Tibial nerve (tissue), 4 donors: ENCODE measurements at regions not wholly inside any gene's neighbourhood (a gene's known extent, or its start where the extent isn't known, plus 50 kb on each side); places are given as distances from the start of the nearest gene placed in this dataset.

Experiments
- DNase-seq, 2 donors: peaks; one replicate each; pipeline ENCODE4 v3.0.0-alpha.2; 2019; ENCODE audit warnings: low spot score in 2 of 2
- H3K27ac ChIP-seq, 4 donors: fragments of 200-600 bp; sonication (generic) in 3 of 4; one replicate each; pipeline ENCODE4 v1.5.1; 2017 to 2019; ENCODE audit warnings: mild to moderate bottlenecking in 1 of 4
- H3K27me3 ChIP-seq, 2 donors: fragments of 200-600 bp; sonication (generic) in 1 of 2; one replicate each; pipeline versions ENCODE4 v1.5.1 to v1.6.0; 2017 to 2019
- H3K36me3 ChIP-seq, 3 donors: fragments of 200-600 bp; sonication (generic); one replicate each; pipeline ENCODE4 v1.5.1; 2018 to 2019
- H3K4me1 ChIP-seq, 4 donors: fragments of 200-600 bp; sonication (generic) in 3 of 4; one replicate each; pipeline ENCODE4 v1.5.1; 2017 to 2019
- H3K4me3 ChIP-seq, 4 donors: fragments of 200-600 bp; sonication (generic) in 3 of 4; one replicate each; pipeline ENCODE4 v1.5.1; 2017 to 2019; ENCODE audit warnings: mild to moderate bottlenecking in 1 of 4, moderate library complexity in 1 of 4
- H3K9me3 ChIP-seq, 4 donors: fragments of 200-600 bp; sonication (generic) in 3 of 4; one replicate each; pipeline ENCODE4 v1.5.1; 2017 to 2019
- EP300 ChIP-seq, 2 donors: sonication (generic); formaldehyde crosslinking; IDR thresholded peaks; one replicate each; pipeline ENCODE4 v1.6.1; 2017; ENCODE audit warnings: antibody characterized with exemption in 2 of 2, mild to moderate bottlenecking in 1 of 2
- POLR2A ChIP-seq, 2 donors: fragments of 450-650 bp; IDR thresholded peaks; one replicate each; pipeline ENCODE4 v1.6.1; 2017; ENCODE audit warnings: antibody characterized with exemption in 2 of 2, mild to moderate bottlenecking in 2 of 2, moderate library complexity in 2 of 2
- WGBS, 2 donors: methylation state at CpG; one replicate each; pipeline ENCODE4 v1.1.5; 2018; 5-methylcytosine and 5-hydroxymethylcytosine counted together
- TF ChIP-seq, protein P1 (sequence below), 5 experiments: fragments of 200-600 bp in 3 of 5; fragments of 450-650 bp in 2 of 5; sonication (generic) in 3 of 5; IDR thresholded peaks; one replicate each; pipeline ENCODE4 v1.5.1; 2016 to 2019; ENCODE audit warnings: antibody characterized with exemption in 5 of 5, mild to moderate bottlenecking in 3 of 5, moderate library complexity in 2 of 5

- Histone ChIP-seq H3K9me3 (peaks cover 0 to 8% (median 0%) of the 10 kb centered on the region in 4 donors), H3K27ac (no peak overlapping the region), H3K36me3 (no peaks in the 10 kb centered on the region), H3K4me3 (no peak overlapping the region), H3K27me3 (no peaks in the 10 kb centered on the region), H3K4me1 (no peaks in the 10 kb centered on the region)
- DNase-seq, result no peak
- TF ChIP-seq EP300 (IDR thresholded peaks at IDR 0.05) (no peak), POLR2A (IDR thresholded peaks at IDR 0.05) (no peak)
- TF ChIP-seq, protein P1, sequence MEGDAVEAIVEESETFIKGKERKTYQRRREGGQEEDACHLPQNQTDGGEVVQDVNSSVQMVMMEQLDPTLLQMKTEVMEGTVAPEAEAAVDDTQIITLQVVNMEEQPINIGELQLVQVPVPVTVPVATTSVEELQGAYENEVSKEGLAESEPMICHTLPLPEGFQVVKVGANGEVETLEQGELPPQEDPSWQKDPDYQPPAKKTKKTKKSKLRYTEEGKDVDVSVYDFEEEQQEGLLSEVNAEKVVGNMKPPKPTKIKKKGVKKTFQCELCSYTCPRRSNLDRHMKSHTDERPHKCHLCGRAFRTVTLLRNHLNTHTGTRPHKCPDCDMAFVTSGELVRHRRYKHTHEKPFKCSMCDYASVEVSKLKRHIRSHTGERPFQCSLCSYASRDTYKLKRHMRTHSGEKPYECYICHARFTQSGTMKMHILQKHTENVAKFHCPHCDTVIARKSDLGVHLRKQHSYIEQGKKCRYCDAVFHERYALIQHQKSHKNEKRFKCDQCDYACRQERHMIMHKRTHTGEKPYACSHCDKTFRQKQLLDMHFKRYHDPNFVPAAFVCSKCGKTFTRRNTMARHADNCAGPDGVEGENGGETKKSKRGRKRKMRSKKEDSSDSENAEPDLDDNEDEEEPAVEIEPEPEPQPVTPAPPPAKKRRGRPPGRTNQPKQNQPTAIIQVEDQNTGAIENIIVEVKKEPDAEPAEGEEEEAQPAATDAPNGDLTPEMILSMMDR (IDR thresholded peaks at IDR 0.05), result no peak
- WGBS, 2 donors, result 70 to 94% methylated on average over 3 of the region's 3 CpGs
Observed at GRCh38 chr20:11362450-11362849, 555.2 kb upstream of the BTBD3 start.

DNA sequence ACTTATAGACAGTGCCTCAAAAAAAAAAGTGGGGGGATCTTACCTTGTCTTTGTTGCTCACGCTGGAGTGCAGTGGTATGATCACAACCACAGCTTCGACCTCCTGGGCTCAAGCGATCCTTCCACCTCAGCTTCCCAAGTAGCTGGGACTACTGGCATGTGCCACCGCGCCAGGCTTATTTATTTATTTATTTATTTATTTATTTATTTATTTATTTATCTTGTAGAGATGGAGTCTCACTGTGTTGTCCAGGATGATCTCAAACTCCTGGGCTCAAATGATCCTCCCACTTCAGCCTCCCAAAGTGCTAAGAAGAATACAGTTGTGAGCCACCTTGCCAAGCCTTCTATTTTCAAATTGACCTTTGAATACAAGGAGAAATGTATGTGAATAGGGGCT, 553.0 kb upstream of the BTBD3 start:
- no peak overlapping the region for H3K4me3 ChIP-seq
- peaks cover 0 to 4% (median 0%) of the 10 kb centered on the region in 4 donors for H3K9me3 ChIP-seq
- DNase-seq, result no peak
- H3K27ac ChIP-seq, result no peak overlapping the region
- 89 to 94% methylated on average over 5 of the region's 5 CpGs for WGBS, 2 donors
- TF ChIP-seq POLR2A (IDR thresholded peaks at IDR 0.05) (no peak), EP300 (IDR thresholded peaks at IDR 0.05) (no peak)
- TF ChIP-seq, protein P1 (IDR thresholded peaks at IDR 0.05), result no peak
- H3K27me3 ChIP-seq, result no peaks in the 10 kb centered on the region
- no peaks in the 10 kb centered on the region for H3K4me1 ChIP-seq
- no peaks in the 10 kb centered on the region for H3K36me3 ChIP-seq

DNA sequence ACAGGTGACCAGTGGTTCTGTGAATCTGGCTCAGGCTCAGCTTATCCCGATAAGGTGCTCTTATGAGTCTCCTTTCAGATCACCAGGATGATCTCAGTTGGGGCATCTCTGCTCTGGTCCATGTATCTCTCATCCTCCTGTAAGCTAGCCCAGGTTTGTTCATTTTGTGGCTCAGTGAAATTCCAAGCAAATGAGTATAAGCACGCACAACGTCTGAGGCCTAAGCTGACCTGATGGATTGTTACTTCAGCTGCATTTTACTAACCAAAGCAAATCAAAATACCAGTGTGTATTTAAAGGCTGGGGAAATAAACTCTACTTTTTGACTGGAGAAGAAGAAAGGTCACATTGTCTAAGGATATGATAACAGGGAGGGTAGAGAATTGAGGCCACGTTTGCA, 551.0 kb upstream of the BTBD3 start:
- TF ChIP-seq POLR2A (IDR thresholded peaks at IDR 0.05), result no peak
- TF ChIP-seq, protein P1 (IDR thresholded peaks at IDR 0.05), result no peak
- no peak for TF ChIP-seq EP300 (IDR thresholded peaks at IDR 0.05)
- H3K4me1 ChIP-seq, result no peaks in the 10 kb centered on the region
- no peak overlapping the region for H3K27ac ChIP-seq
- no peak for DNase-seq
- 57 to 65% methylated on average over 4 of the region's 4 CpGs for WGBS, 2 donors
- H3K36me3 ChIP-seq, result no peaks in the 10 kb centered on the region
- peaks cover 0 to 4% (median 0%) of the 10 kb centered on the region in 4 donors for H3K9me3 ChIP-seq
- H3K27me3 ChIP-seq, result no peaks in the 10 kb centered on the region
- no peak overlapping the region for H3K4me3 ChIP-seq

DNA sequence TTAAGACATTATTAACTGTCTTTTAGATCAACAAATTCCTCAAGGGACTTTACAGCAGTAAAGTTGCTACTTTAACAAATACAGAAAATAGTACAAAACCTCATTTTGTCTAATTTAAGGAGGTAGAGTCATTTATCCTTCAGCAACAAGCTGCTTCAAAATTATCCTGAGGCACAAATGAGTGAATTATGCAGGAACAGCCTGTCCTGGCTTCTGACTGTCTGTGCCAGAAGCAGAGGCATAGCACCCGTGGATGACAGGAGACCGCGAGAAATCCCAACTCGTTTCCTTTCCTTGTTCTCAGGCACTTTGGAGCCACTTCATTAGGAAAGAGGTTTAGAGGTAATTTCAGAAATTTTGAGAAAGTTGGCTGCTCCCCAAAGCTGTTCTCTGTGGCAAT, 549.2 kb upstream of the BTBD3 start:
- no peak overlapping the region for H3K27ac ChIP-seq
- H3K4me1 ChIP-seq, result peaks cover 0 to 6% (median 0%) of the 10 kb centered on the region in 4 donors
- no peaks in the 10 kb centered on the region for H3K27me3 ChIP-seq
- no peak overlapping the region for H3K4me3 ChIP-seq
- TF ChIP-seq, protein P1 (IDR thresholded peaks at IDR 0.05), result no peak
- TF ChIP-seq POLR2A (IDR thresholded peaks at IDR 0.05) (no peak), EP300 (IDR thresholded peaks at IDR 0.05) (no peak)
- no peak for DNase-seq
- 53 to 70% methylated on average over 4 of the region's 4 CpGs for WGBS, 2 donors
- no peaks in the 10 kb centered on the region for H3K36me3 ChIP-seq
- no peaks in the 10 kb centered on the region for H3K9me3 ChIP-seq

- Histone ChIP-seq H3K36me3 (no peaks in the 10 kb centered on the region), H3K27ac (no peak overlapping the region), H3K4me1 (peaks cover 0 to 8% (median 0%) of the 10 kb centered on the region in 4 donors), H3K27me3 (no peaks in the 10 kb centered on the region), H3K9me3 (no peaks in the 10 kb centered on the region), H3K4me3 (no peak overlapping the region)
- 88 to 96% methylated on average over 12 of the region's 12 CpGs for whole genome bisulfite sequencing, 2 donors
- TF ChIP-seq POLR2A (IDR thresholded peaks at IDR 0.05) (no peak), EP300 (IDR thresholded peaks at IDR 0.05) (no peak)
- TF ChIP-seq, protein P1 (IDR thresholded peaks at IDR 0.05), result no peak
- DNase-seq, result no peak
Observed at GRCh38 chr20:11368965-11369711, 548.6 kb upstream of the BTBD3 start.
